22Rv1 (cell line): ENCODE measurements at regions not wholly inside any gene's neighbourhood (a gene's known extent, or its start where the extent isn't known, plus 50 kb on each side); places are given as distances from the start of the nearest gene placed in this dataset.

Source experiments
- H3K27ac ChIP-seq: fragments of 450-650 bp; 2 replicates; pipeline ENCODE4 v1.5.1; 2017
- CTCF ChIP-seq: fragments of 450-650 bp; IDR thresholded peaks from 2 replicates; pipeline ENCODE4 v1.5.1; 2017; ENCODE audit warnings: mild to moderate bottlenecking
- ZFX ChIP-seq: fragments of 450-650 bp; IDR thresholded peaks from 2 replicates; pipeline ENCODE4 v1.6.1; 2017; ENCODE audit warnings: antibody characterized with exemption, borderline replicate concordance

- H3K27ac ChIP-seq = no peak overlapping the region
- TF ChIP-seq CTCF (peak; percentile 69), ZFX (no peak)
Observed at GRCh38 chr2:7119132-7119835, 202.1 kb downstream of the RNF144A start.

GRCh38 chr2:7121851-7122250 lies 204.6 kb downstream of the RNF144A start:
- no peak overlapping the region for H3K27ac ChIP-seq
- TF ChIP-seq ZFX = no peak
- TF ChIP-seq CTCF = no peak

GRCh38 chr2:7127156-7127555 lies 209.9 kb downstream of the RNF144A start:
- no peak overlapping the region for H3K27ac ChIP-seq
- TF ChIP-seq CTCF (no peak), ZFX (no peak)

- TF ChIP-seq CTCF (no peak), ZFX (no peak)
- no peak overlapping the region for H3K27ac ChIP-seq
Observed at GRCh38 chr2:7127687-7128086, 210.5 kb downstream of the RNF144A start.

- no peak for TF ChIP-seq ZFX
- no peak for TF ChIP-seq CTCF
Observed at GRCh38 chr2:7131261-7131660, 214.0 kb downstream of the RNF144A start.

GRCh38 chr2:7132753-7133152 lies 215.5 kb downstream of the RNF144A start:
- no peak overlapping the region for H3K27ac ChIP-seq
- no peak for TF ChIP-seq CTCF
- no peak for TF ChIP-seq ZFX

More at GRCh38 chr2:7131261-7131660, 214.0 kb downstream of the RNF144A start:
- no peak overlapping the region for H3K27ac ChIP-seq

GRCh38 chr2:7133521-7133920 lies 216.3 kb downstream of the RNF144A start:
- H3K27ac ChIP-seq = no peak overlapping the region
- TF ChIP-seq ZFX = no peak
- no peak for TF ChIP-seq CTCF
